Endothelial cell of umbilical vein (primary cell): ENCODE measurements at regions not wholly inside any gene's neighbourhood (a gene's known extent, or its start where the extent isn't known, plus 50 kb on each side); places are given as distances from the start of the nearest gene placed in this dataset.

ENCODE experiments used
- CTCF ChIP-seq, 2 donors: IDR thresholded peaks; 1 replicate in 1 of 2; 2 replicates in 1 of 2; pipeline ENCODE4 v1.5.1; 2011; ENCODE audit warnings: low read length in 2 of 2, mild to moderate bottlenecking in 2 of 2, moderate library complexity in 2 of 2, control low read depth in 1 of 2, inconsistent platforms in 1 of 2, low read depth in 1 of 2; ENCODE audit not compliant: insufficient read depth in 1 of 2; ENCODE audit errors: extremely low read depth in 1 of 2
- EZH2 ChIP-seq: IDR thresholded peaks from 2 replicates; pipeline ENCODE4 v1.6.1; 2012; ENCODE audit warnings: borderline replicate concordance, low read depth, mild to moderate bottlenecking, moderate library complexity, low read length, inconsistent platforms; ENCODE audit not compliant: severe bottlenecking
- FOS ChIP-seq: IDR thresholded peaks from 2 replicates; pipeline ENCODE4 v1.6.1; 2011; ENCODE audit warnings: mild to moderate bottlenecking, low read length, moderate library complexity, borderline replicate concordance; ENCODE audit not compliant: insufficient read depth
- JUN ChIP-seq: IDR thresholded peaks from 2 replicates; pipeline ENCODE4 v1.6.1; 2011; ENCODE audit warnings: borderline replicate concordance, low read depth; ENCODE audit not compliant: insufficient read length, insufficient read depth
- POLR2A ChIP-seq: IDR thresholded peaks from 2 replicates; pipeline ENCODE4 v1.6.1; 2012; ENCODE audit warnings: low read depth, mild to moderate bottlenecking, control low read depth, low read length
- POLR2AphosphoS5 ChIP-seq: IDR thresholded peaks from 2 replicates; pipeline ENCODE4 v1.6.1; 2012; ENCODE audit warnings: low read depth, mild to moderate bottlenecking, control low read depth, low read length, moderate library complexity; ENCODE audit not compliant: insufficient read depth

- TF ChIP-seq EZH2 (no peak), CTCF (IDR thresholded peaks at IDR 0.05; ENCODE audit: extremely low read depth in 1 of 2, insufficient read depth in 1 of 2, low read depth in 1 of 2, low read length in 2 of 2) (no peak), POLR2AphosphoS5 (no peak), POLR2A (no peak), JUN (no peak), FOS (no peak)
Observed at GRCh38 chr10:43869669-43870322, 221.1 kb upstream of the ZNF32 start.
